HG03097 (cell line): ENCODE measurements at regions not wholly inside any gene's neighbourhood (a gene's known extent, or its start where the extent isn't known, plus 50 kb on each side); places are given as distances from the start of the nearest gene placed in this dataset.

Experiments
- ATAC-seq: cut with Tn5 transposase; IDR thresholded peaks from one replicate; pipeline ENCODE4 v1.9.1; 2021; ENCODE audit not compliant: unreplicated experiment, low FRiP score

DNA sequence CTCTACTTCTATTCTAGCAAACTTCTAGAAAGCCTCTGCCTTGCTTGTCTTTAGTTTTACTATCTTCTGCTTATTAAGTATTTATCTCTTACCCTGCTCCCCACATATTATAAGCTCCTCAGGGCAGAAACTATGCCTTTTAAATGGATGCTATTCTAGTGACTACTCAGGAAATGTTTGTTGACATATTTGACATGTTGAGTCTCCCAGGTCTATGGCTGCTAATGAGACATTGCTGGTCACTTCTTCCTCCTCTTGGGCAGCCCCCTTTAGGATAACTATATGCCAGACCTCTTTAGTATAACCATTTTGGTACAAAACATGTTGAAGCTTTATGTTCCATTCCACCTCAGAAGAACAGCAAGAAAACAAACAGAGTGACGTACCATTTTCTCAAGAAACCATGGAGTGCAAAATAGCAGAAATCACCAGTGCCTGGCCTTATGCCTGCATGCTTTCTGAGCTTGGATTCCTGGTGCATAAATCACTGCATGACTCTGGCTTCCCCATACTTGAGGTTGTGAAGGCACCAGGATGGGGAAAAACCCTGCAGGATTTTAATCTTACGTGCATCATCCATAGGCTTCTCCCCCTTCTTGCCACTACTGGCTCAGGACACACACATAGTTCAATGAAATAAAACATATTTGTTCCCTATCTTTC, 202.6 kb downstream of the TMX1 start:
- no peak for ATAC-seq

DNA sequence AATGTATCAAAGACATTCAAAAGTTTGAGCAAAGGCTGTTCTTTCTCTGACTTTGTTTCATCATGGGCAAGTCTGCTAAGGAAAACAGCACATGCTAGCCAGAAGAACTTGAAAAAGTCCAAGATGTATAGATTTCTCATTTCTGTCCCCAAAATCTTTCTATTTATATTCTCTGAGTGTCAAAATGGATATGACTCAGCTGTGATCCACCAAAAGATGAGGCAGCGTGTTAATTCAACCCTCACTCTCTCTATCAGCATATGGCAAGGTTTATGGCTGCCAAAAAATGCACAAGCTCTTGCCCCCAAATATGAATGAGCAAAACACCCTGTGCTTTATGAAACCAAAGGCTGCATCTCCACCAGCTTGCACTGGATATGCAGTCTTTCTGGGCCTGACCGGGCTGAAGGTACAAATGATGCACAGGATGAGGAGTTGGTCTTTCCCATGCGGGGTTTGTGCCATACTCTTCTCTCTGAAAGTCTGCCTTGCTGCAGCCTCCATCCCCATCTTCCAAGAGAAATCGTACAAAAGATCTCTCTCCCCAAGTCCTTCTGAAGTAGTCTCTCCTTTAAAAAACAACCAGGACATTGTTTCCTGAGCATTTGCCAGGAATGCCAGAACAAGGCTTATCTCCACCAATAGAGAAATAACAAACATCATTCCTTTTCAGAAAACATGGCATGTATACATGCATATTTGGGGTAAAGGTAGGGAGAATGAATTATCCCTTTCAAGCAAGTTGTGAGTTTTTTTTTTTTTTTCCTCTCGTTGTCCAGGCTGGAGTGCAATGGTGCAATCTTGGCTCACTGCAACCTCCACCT, 203.4 kb downstream of the TMX1 start:
- ATAC-seq, result no peak

GRCh38 chr14:51444353-51445000, 204.4 kb downstream of the TMX1 start:
- ATAC-seq, result no peak

DNA sequence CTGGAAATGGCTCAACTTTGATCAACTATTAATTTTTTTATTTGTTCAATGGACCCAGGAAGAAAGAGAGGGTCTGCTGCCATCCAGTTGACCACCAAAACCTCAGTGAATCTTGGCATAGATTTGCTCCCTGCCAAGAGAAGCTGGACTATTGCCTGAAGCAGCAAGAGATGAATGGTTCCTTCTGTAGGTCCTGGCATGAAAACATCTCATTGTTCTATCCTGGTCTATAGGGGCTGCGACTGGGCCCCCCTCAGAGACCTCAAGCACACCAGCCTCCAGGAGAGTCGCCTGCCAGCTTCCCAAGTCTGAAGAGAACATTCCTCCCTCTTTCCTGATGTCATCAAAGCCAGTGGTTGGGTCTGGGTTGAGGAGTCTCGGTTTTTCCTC, 204.9 kb downstream of the TMX1 start:
- ATAC-seq, result no peak

DNA sequence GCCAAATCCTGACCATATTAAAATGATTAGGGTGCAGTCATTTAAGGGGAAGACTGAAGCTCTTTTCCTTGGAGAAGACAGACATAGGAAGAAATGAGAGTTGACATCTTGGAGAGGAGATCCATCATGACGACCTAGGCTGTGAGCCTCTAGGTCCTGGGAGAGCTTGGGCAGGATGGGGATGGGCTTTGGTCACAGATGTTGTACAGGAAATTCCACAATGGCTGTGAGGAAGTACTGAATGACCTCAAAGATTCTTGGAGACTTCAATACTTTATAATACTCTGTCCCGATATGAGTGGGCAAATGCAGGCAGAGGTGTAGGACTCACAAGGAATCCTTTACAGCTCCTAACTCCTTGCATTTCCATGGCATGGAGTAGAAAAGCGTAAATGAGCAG, 204.9 kb upstream of the FRMD6 start:
- no peak for ATAC-seq

DNA sequence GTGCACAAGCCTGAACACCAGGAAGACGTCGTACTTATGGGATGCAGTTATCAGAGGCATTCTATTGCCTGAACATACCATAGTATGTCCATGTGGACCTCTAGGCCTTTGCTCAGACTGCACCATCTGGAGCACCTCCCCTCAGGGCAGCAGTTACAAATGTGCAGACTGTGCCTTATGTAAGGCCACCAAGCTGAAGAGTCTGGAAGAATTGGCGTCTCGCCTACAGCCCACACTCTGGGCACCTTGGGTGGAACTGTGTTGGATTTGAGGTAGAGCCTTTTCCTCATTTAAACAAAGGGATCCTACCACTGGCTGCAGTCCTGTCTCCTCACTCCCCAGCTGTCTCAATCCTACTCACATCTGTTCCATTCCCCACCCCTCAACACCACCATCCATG, 204.3 kb upstream of the FRMD6 start:
- ATAC-seq, result no peak

DNA sequence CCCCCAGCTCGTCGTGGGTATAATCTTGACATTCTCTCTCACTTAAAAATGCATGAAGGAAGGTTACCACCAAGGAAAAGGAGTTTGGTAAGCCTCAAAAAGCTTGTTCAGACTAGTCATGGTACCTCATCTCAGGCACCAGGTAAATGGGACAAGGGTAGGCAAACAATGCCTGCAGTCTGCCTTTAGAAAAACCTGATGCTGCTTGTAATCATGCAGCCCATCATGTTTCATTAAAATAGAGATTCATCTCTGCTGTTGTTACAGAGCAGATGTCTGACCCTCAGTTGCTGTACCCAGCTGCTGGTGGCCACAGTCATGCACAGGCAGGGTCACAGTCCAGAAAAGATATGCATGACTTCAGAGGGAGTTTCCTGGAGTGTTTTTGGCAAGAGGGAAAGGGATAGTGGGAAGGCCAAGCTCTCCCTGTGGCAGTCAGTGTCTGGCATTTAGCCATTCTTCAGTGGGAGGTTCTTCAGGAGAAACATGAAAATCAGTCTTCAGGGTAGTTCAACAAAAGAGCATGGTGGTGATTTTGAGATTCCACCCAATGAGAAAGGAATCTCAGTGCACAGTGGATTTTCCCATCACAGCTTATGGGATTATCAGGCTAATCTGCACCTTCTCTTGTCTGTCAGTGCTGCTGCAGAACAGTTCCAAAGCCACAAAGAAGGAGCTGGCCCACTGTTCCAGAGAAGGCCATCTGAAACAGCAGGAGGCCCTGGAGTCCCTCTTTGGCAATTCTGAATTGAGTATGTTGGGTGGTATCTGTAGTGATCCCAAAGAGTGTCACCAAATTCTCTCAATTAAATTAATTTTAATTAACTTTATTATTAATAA, 202.7 kb upstream of the FRMD6 start:
- no peak for ATAC-seq

GRCh38 chr14:51449681-51450080, 202.0 kb upstream of the FRMD6 start:
- no peak for ATAC-seq

DNA sequence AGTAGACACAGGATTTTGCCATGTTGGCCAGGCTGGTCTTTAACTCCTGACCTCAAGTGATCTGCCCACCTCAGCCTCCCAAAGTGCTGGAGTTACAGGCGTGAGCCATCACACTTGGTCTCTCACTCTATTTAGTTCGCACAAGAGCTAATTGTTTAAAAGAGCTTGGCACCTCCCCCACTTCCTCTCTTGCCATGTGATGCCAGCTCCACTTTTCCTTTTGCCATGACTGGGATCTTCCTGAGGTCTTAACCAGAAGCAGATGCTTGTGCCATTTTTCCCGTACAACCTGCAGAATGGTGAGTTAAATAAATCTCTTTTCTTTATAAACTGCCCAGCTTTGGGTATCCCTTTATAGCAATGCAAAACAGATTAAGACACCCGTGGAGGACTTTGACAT, 200.1 kb upstream of the FRMD6 start:
- no peak for ATAC-seq

GRCh38 chr14:51453869-51454268, 197.8 kb upstream of the FRMD6 start:
- ATAC-seq, result no peak

DNA sequence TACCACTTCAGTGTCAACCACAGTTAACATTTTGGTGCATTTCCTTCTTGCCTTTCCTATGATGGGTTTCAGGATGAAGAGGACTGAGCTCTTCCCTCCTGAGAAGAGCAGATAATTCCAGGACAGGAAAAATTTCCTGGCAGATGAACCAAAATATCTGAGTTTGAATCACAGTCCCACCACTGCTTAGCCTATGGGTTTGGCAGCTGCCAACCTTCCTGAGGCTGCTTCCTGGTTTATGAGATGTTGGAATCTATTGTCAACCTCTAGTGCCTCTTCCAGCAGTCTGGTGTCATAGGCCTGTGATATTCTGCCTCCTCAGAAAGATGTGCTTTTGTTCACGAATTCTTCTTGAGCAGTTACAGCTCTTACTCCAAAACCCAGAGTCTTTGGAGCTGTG, 197.4 kb upstream of the FRMD6 start:
- ATAC-seq, result no peak

- ATAC-seq, result no peak
Measured at GRCh38 chr14:51455041-51455835, 196.5 kb upstream of the FRMD6 start.

GRCh38 chr14:51457843-51458562, 193.7 kb upstream of the FRMD6 start:
- no peak for ATAC-seq

DNA sequence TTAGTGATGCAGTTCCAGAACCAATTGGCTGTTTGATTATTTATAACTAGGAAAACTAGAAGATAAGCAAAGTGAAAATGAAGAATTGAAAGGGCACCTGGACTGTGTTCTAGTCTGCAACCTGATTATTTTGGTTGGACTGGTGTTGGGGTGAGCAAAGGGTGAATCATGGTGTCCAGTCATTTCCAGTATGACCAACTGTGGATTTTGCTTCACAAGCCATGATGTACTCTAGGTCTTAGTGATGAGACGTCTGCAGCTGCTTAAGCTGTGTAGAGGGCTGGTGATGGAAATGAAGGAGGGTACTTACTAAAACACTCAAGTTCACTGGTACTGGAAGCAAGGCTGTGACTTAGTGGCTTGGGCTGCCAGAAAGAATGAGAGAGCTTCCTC, 193.2 kb upstream of the FRMD6 start:
- ATAC-seq, result no peak

DNA sequence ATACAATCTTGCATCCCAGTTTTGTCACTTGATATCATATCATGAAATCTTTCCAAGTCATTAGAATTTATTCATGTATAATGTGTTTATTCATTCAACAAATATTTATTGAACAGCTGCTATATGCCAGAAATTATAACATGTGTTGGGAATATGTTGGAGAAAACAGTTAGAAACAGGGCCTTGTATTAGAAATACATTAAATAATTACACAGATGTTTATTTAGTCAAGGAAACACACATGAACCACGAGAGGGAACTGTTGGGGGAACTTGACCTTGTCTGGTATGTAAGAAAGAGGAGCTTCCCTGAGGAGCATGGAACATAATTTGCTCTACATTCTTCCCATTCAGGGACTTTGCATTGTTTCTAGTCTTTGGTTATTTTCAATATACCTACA, 191.7 kb upstream of the FRMD6 start:
- ATAC-seq, result no peak

GRCh38 chr14:51462182-51462581, 189.5 kb upstream of the FRMD6 start:
- no peak for ATAC-seq

- no peak for ATAC-seq
Measured at GRCh38 chr14:51462706-51463105, 189.0 kb upstream of the FRMD6 start.

- ATAC-seq, result no peak
Measured at GRCh38 chr14:51463461-51463860, 188.2 kb upstream of the FRMD6 start.

DNA sequence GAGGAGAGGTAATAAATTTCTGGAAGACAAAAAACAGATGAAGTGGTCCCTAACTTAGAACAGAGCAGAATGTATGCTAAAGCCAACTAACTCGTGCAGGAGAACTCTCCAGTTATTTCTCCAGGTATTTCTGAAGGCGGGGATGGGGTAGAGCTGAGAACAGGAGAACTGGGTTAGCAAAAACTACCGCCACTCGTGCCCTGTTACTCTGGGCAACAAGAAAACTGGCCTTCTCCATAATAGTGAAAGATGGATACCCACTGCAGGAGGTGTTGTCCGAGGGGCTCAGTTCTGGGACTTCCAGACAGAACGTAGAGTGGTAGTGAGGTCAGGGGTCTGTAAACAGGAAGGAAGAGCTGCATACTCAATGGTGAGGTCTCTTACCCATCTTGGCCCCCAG, 187.3 kb upstream of the FRMD6 start:
- ATAC-seq, result no peak

- ATAC-seq, result no peak
Measured at GRCh38 chr14:51465486-51465885, 186.2 kb upstream of the FRMD6 start.
